GM21360 (cell line): ENCODE measurements at regions not wholly inside any gene's neighbourhood (a gene's known extent, or its start where the extent isn't known, plus 50 kb on each side); places are given as distances from the start of the nearest gene placed in this dataset.

Experiments
- ATAC-seq: cut with Tn5 transposase; IDR thresholded peaks from one replicate; pipeline ENCODE4 v1.9.1; 2021; ENCODE audit warnings: mild to moderate bottlenecking, moderate library complexity; ENCODE audit not compliant: unreplicated experiment

DNA sequence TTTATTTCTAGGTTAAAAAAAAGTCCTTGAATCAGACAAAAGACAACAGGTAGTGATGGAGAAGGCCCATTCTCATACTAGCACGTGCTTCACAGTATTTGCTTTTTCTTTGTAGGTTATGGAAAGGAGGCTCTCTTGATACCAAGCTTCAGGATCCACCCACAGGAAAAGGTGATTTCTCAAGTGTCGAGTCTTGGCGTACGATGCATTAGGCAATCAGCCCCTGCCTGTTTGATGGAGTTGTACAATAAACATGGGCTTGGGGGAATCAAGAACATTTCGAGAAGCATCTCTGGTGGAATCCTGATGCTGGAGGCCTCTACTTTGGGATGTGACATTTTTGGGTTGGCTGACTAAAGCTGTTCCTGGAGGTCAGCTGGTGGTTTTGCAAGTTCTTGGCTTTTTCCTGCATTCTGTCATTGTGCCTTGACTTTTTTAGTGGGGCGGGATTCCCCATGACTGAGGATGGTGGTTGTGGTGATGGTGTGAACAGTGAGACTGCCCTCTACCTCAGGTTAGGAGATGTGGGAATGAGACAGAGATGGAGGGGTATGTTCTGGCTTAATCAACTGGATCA is 231.5 kb upstream of the SPRED2 start:
- ATAC-seq = no peak

DNA sequence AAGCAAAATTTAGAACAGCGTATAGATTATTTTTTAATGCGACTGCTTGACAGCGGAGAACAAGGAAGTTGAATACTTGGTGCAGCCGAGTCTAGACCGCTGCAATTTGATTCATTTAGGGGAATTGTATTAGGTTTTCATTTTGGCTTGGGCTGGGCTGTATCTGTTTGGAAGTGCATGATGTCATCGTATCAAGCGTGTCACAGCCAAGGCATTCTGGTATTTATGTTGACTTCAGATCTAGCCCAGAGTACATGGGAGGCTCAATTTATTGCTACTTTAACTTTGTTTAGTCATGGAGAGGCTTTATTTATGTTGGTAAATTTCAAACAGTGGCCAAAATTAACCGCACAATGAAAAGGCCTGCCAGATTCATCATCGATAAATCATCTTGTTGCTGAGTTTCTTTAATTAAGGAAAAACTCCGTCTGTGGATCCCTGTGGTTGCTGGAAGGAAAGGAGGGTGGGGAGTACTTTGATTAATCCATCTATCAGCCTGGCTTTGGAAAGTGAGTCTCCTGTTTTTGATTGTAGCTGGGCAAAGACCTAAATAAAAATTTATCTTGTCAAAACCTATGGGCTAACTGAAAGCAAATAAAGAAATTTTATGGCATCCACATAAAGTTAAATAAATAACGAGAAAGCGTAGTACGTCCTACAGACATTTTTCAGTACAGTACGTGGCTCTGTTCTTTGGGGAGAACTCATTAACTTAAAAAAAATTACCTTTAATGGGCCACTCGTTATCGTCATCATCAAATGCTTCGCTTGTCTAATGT is 230.4 kb upstream of the SPRED2 start:
- no peak for ATAC-seq

DNA sequence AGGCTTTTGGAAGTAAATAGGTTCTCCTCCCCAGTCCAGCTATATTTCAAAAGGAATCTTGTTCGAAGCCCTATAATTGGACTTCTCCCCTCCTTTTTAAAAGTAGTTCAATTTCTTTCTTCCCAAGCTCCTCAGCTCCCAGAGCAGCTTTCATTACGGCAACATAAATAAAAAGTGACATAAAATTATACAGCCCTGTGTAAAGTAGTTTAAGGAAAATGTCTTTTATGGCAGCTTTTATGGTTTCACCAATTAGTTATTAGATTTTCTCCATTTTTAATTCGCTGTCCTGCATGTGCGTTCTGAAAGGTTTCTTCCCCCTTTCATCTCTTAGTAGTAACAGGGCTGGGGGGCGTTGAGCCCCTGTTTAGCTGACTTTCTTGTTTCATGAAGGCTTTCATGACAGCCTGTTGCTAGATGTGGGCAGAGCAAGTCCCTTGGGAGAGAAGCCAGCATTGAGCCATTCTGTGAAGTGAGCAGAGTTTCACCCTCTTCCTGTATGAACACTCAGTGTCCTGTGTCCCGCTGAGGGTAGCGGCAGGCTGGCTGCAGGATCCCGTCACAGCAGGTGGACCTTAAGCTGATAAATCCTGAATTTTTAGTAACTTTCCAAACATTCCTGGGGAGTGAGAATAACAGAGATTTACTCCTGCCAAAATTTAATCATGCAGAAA is 229.7 kb upstream of the SPRED2 start:
- no peak for ATAC-seq

- ATAC-seq = no peak
These were observed 227.9 kb upstream of the SPRED2 start for GRCh38 chr2:65660340-65660739.

GRCh38 chr2:65658881-65659280 is 226.5 kb upstream of the SPRED2 start:
- ATAC-seq = no peak

- no peak for ATAC-seq
These were observed 225.9 kb upstream of the SPRED2 start for GRCh38 chr2:65658266-65658665.

DNA sequence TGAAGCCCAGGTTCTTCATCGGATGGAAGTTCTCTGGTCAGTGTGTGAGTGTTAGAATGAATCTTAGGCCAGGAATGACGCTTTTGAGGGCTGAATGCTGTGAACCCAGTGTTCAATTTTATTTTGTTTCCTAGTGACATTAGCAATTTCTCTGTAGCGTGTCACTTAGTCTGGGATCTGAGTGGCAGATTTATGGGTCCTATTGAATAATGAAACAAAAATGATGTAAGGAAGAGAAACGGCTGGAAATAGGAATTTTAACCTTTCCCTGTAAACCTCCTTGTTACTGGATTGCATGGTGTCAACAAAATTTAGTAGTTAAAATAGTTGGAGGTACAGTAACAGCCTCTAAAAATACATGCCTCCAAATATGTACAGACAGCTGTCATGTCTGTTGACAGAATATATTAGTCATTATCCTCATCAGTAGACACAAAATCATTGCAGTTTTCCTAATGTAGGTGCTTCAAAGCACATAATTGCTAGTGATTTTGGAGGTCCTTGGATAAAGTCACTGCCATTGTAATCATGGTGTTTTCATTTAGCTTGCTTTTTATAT is 223.8 kb upstream of the SPRED2 start:
- ATAC-seq = no peak

DNA sequence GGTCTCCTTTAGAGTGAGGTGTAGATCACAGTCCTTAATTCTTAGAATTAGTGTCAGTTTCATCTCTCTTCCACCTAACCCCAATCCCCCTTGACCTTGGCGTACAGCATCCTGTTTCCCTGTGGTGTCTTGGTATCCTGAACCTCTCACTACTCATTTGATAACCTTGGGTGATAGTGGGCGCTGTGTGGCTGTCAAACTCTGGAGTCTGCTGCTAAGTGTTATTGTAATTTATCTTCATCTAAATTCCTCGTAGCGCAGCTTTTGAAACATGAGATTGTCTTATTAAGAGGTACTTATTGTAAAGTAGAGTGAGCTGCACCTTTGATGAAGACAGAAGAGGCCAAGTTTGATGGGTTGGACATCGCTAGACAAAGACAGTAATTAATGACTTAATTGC is 222.6 kb upstream of the SPRED2 start:
- no peak for ATAC-seq

DNA sequence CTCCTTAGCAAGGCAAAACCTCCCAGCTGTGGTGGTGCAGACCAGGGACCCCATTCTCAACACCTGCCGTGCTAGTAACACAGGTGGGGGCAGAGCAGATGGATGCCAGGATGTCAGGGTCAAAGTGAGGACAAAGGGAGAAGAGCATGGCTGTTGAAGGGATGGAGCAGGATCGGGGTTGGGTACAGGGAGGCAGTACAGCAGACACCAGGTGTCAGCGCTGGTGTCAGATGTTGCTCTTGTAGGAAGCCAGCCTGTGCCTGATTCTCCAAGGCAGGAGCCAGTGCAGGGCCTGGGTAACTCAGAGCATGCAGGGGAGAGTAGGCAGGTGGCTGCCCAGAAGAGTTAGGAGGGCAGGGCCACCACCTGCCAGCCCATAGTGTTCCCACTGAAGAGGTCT is 222.1 kb upstream of the SPRED2 start:
- no peak for ATAC-seq

DNA sequence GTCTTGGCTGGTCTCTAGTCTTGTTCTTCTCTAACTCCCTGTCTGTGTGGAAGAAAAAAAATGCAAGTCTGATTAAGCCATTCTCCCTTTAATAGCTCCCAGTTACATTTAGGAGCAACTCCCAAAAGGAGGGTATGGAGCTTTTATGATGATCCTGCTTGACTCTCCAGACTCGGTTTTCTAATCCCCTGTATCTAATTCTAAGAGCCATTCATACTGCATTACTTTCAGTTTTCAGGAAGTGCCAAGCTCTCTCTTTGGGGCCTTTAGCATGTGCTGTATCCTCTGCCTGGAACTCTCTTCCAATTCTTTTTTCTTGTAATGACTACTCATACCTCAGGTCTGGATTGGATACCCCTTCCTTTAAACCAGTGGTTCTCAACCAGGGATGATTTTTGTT is 219.7 kb upstream of the SPRED2 start:
- ATAC-seq = no peak

DNA sequence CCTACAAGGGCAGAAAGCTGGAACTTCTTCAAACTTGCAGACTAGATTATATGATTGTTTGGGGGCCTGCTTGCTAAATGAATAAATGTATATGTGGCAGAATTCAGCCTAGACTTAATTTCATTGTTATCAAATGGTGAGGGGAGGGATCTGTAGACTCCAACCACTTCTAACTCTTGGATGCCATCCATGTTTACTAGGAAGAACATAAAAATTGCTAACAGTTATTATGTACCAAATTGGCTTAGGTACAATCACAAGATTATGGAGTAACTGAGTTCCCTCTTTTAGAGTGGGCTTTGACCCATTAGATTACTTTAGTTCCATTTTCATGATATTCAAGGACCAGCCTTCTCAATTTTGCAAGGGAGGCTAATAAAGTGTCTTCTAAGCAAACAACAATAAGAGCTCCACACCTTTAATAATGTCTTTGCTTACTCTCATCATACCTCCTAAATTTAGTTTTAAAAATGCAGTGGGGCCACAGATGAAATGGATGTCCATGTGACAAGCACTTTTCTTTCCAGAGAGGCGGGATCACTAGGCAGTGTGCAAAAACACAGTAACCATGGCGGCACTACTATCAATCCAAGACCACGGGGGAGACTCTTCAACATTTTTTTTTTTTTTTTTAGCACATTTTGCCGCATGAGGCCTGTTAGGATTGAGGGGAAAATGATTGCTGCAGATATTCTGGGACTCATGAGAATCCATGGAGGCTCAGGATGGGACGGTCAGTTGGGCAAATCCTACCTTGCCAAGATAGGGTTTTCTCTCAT is 217.6 kb upstream of the SPRED2 start:
- ATAC-seq = no peak

DNA sequence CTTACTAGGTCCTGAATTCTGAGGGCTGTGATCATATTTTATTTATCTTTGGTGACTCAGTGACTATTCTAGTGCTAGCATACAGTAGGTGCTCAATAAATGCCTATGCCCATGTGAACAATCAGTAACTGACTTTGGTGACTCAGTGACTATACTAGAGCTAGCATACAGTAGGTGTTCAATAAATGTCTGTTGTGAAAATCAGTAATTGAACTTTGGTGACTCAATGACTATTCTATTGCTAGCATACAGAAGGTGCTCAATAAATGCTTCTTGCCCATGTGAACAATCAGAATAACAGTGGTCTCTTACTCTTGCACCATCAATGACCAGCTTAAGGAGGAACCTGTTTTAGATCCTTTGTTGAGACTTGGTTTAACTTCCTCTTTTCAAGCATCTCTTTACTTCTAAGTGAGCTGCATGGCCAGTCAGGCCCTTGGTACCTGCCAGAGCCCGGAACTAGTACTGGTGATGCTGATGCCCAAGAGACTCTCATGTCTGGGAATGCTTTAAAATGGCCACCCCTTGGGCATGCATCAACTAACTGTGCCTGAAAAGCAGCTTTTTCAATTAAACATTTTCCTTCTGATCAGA is 214.9 kb upstream of the SPRED2 start:
- no peak for ATAC-seq

DNA sequence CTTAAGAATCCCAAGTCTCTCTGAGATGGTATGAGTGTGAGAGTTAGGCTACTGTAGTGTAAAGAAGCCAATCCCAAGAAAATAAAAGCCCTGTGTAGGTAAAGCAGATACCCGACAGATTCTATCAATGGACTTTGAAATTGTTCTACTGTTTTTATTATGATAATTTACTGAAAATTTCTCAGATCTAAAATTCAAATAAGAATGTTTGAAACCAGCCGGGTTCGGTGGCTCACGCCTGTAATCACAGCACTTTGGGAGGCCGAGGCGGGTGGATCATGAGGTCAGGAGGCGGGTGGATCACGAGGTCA is 208.3 kb upstream of the SPRED2 start:
- no peak for ATAC-seq

- no peak for ATAC-seq
These were observed 206.9 kb upstream of the SPRED2 start for GRCh38 chr2:65639156-65639864.

GRCh38 chr2:65638443-65638842 is 206.0 kb upstream of the SPRED2 start:
- no peak for ATAC-seq

GRCh38 chr2:65636813-65637483 is 204.5 kb upstream of the SPRED2 start:
- ATAC-seq = no peak

DNA sequence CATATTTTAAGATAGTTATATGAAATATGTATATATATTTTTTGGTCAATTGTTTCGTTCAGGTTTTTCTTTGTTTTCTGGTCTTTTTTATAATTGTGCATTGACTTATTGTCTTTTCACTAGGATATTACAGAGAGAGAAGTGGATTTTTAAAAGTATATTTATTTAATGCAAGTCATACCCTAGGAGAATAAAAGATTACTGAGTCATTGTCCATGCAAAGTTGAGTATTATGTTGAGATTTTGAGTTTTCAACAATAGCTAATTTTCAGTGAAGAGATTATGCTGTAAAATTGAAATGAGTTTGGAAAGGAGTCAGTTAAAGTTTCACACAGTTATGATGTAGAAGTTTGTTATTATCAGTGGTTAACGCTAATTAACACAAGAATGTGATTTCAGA is 203.6 kb upstream of the SPRED2 start:
- ATAC-seq = no peak

GRCh38 chr2:65634304-65634703 is 201.9 kb upstream of the SPRED2 start:
- no peak for ATAC-seq

DNA sequence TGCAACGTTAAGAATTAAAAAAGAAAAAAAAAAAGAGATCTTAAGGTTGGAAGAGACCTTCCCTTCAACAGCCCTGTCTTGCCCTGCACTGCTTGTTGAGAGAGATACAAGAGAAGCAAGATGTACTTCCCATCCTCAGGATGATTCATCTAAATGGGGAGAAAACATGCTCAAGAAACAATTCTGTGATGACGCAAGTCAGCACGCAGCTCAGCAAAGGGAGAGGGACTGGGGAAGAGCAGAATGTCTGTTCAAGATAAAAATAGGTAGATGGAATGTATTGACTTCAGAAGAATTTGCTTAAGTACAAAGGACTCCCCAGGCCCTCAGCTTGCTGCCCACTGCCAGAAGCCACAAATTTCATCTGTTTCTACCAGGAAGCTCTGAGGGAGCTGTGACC is 198.2 kb upstream of the SPRED2 start:
- ATAC-seq = no peak

GRCh38 chr2:65628156-65628555 is 195.8 kb upstream of the SPRED2 start:
- no peak for ATAC-seq
